ENCODE measurements at regions not wholly inside any gene's neighbourhood (a gene's known extent, or its start where the extent isn't known, plus 50 kb on each side); places are given as distances from the start of the nearest gene placed in this dataset.

- TF ChIP-seq GATA3 (IDR thresholded peaks at IDR 0.05; ENCODE audit: low read depth, low read length): no peak
- no peak for TF ChIP-seq GATA2 (IDR thresholded peaks at IDR 0.05; ENCODE audit: low read depth, low read length)
Measured at GRCh38 chr14:104372390-104373054, 207.0 kb upstream of the C14orf180 start.
